DND-41 (cell line): ENCODE measurements at regions not wholly inside any gene's neighbourhood (a gene's known extent, or its start where the extent isn't known, plus 50 kb on each side); places are given as distances from the start of the nearest gene placed in this dataset.

Source experiments
- CTCF ChIP-seq: IDR thresholded peaks from 2 replicates; pipeline ENCODE4 v1.5.1; 2012; ENCODE audit warnings: borderline replicate concordance, low read length, moderate library complexity, mild to moderate bottlenecking; ENCODE audit not compliant: poor library complexity, severe bottlenecking; ENCODE audit errors: extremely low read depth
- EZH2 ChIP-seq: IDR thresholded peaks from 3 replicates; pipeline ENCODE4 v1.6.1; 2012; ENCODE audit warnings: borderline replicate concordance, low read depth, mild to moderate bottlenecking, moderate library complexity, low read length, inconsistent platforms; ENCODE audit not compliant: severe bottlenecking

- TF ChIP-seq CTCF (no peak), EZH2 (no peak)
Observed at GRCh38 chr15:62832231-62832630, 210.3 kb upstream of the TPM1 start.
